Liver (tissue), 8 donors: ENCODE measurements at regions not wholly inside any gene's neighbourhood (a gene's known extent, or its start where the extent isn't known, plus 50 kb on each side); places are given as distances from the start of the nearest gene placed in this dataset.

Experiments
- DNase-seq: peaks from one replicate; pipeline ENCODE4 v3.0.0-alpha.2; 2017; ENCODE audit warnings: low spot score
- H3K27ac ChIP-seq, 2 donors: one replicate each; pipeline ENCODE4 v1.7.0; 2013; ENCODE audit warnings: inconsistent platforms in 2 of 2, low read length in 2 of 2, control low read depth in 1 of 2, low read depth in 1 of 2, mild to moderate bottlenecking in 1 of 2
- H3K27me3 ChIP-seq, 4 donors: one replicate each; pipeline versions ENCODE4 v1.6.1 to v1.7.0; 2013; ENCODE audit warnings: low read length in 3 of 4, inconsistent platforms in 1 of 4, mild to moderate bottlenecking in 1 of 4, moderate library complexity in 1 of 4; ENCODE audit not compliant: control insufficient read depth in 4 of 4, insufficient read depth in 4 of 4
- H3K36me3 ChIP-seq, 4 donors: one replicate each; pipeline versions ENCODE4 v1.6.1 to v1.7.0; 2013; ENCODE audit warnings: low read length in 3 of 4, mild to moderate bottlenecking in 3 of 4, low read depth in 1 of 4, moderate library complexity in 1 of 4; ENCODE audit not compliant: control insufficient read depth in 4 of 4, insufficient read depth in 3 of 4
- H3K4me1 ChIP-seq, 4 donors: one replicate each; pipeline versions ENCODE4 v1.6.1 to v1.7.0; 2013; ENCODE audit warnings: low read length in 3 of 4, mild to moderate bottlenecking in 3 of 4, moderate library complexity in 1 of 4; ENCODE audit not compliant: control insufficient read depth in 4 of 4, insufficient read depth in 4 of 4
- H3K4me3 ChIP-seq, 3 donors: one replicate each; pipeline versions ENCODE4 v1.6.1 to v1.7.0; 2013; ENCODE audit warnings: low read length in 3 of 3, control low read depth in 1 of 3, low read depth in 1 of 3, mild to moderate bottlenecking in 1 of 3
- H3K9ac ChIP-seq, 2 donors: one replicate each; pipeline ENCODE4 v1.7.0; 2013; ENCODE audit warnings: low read length in 2 of 2, mild to moderate bottlenecking in 2 of 2, moderate library complexity in 2 of 2, control low read depth in 1 of 2, low read depth in 1 of 2
- H3K9me3 ChIP-seq, 4 donors: one replicate each; pipeline versions ENCODE4 v1.6.1 to v1.7.0; 2013; ENCODE audit warnings: low read length in 3 of 4; ENCODE audit not compliant: control insufficient read depth in 4 of 4
- EGR1 ChIP-seq, 2 donors: IDR thresholded peaks; 2 replicates each; pipeline ENCODE4 v1.6.1; 2016 to 2018; ENCODE audit warnings: antibody characterized with exemption in 2 of 2, low read depth in 2 of 2
- FOXA2 ChIP-seq: IDR thresholded peaks from 2 replicates; pipeline ENCODE4 v1.6.1; 2016; ENCODE audit warnings: antibody characterized with exemption
- GABPA ChIP-seq, 2 donors: IDR thresholded peaks in 1 of 2; conservative IDR thresholded peaks in 1 of 2; 2 replicates each; pipeline ENCODE4 v1.6.1; 2016; ENCODE audit warnings: antibody characterized with exemption in 2 of 2, mild to moderate bottlenecking in 1 of 2, moderate library complexity in 1 of 2
- HNF4A ChIP-seq, 2 donors: conservative IDR thresholded peaks; 2 replicates each; pipeline ENCODE4 v1.6.1; 2016; ENCODE audit warnings: antibody characterized with exemption in 2 of 2, mild to moderate bottlenecking in 2 of 2
- HNF4G ChIP-seq: IDR thresholded peaks from 2 replicates; pipeline ENCODE4 v1.6.1; 2016; ENCODE audit warnings: antibody characterized with exemption
- NR2F2 ChIP-seq: IDR thresholded peaks from 2 replicates; pipeline ENCODE4 v1.6.1; 2016; ENCODE audit warnings: antibody characterized with exemption
- RAD21 ChIP-seq, 2 donors: IDR thresholded peaks; 2 replicates each; pipeline ENCODE4 v1.6.1; 2016; ENCODE audit warnings: antibody characterized with exemption in 2 of 2, mild to moderate bottlenecking in 2 of 2
- RXRA ChIP-seq, 2 donors: IDR thresholded peaks; 2 replicates each; pipeline ENCODE4 v1.6.1; 2017 to 2018; ENCODE audit warnings: antibody characterized with exemption in 2 of 2, mild to moderate bottlenecking in 1 of 2
- SP1 ChIP-seq: IDR thresholded peaks from 2 replicates; pipeline ENCODE4 v1.6.1; 2018; ENCODE audit warnings: antibody characterized with exemption, mild to moderate bottlenecking
- TAF1 ChIP-seq: conservative IDR thresholded peaks from 2 replicates; pipeline ENCODE4 v1.6.1; 2016; ENCODE audit warnings: antibody characterized with exemption, mild to moderate bottlenecking
- YY1 ChIP-seq: IDR thresholded peaks from 2 replicates; pipeline ENCODE4 v1.6.1; 2016; ENCODE audit warnings: antibody characterized with exemption, mild to moderate bottlenecking
- WGBS: extraction: QIAGEN DNeasy Blood & Tissue Kit; methylation state at CpG from one replicate; pipeline ENCODE4 v1.1.7; 2013; 5-methylcytosine and 5-hydroxymethylcytosine counted together
- TF ChIP-seq, protein P1 (sequence below): fragments of 150-350 bp; IDR thresholded peaks from 2 replicates; pipeline ENCODE4 v1.5.1; 2017; ENCODE audit warnings: improper control_type of control experiment, low read depth, low read length; ENCODE audit not compliant: missing input control
- TF ChIP-seq, protein P2 (sequence below): IDR thresholded peaks from 2 replicates; pipeline ENCODE4 v1.6.1; 2016; ENCODE audit warnings: antibody characterized with exemption
- TF ChIP-seq, protein P3 (sequence below): IDR thresholded peaks from 2 replicates; pipeline ENCODE4 v1.6.1; 2016; ENCODE audit warnings: antibody characterized with exemption, mild to moderate bottlenecking
- TF ChIP-seq, protein P4 (sequence below): IDR thresholded peaks from 2 replicates; pipeline ENCODE4 v1.6.1; 2016; ENCODE audit warnings: antibody characterized with exemption
- TF ChIP-seq, protein P5 (sequence below): IDR thresholded peaks from 2 replicates; pipeline ENCODE4 v1.6.1; 2016; ENCODE audit warnings: antibody characterized with exemption
- donor health status: healthy.
- donor health status: healthy.
- donor health status: healthy.
- donor health status: healthy.
- donor health status: healthy.

DNA sequence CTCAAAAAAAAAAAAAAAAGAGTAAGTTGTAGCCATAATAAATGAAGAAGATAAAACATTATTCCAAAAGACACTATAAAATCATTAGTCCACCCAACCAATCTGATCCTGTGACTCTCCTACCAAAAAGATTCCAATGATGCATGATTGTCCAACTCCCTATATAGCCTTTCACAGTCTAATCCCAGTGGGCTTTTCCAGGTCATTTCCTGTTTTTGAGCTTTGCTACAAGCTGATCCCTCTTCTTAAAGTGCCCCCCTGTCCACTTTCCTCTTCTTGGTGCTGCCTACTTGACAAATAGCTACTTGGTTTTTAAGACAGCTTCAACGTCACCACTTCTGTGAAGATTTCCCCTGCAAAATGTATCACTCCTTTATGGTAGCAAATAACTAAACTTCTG, 88.4 kb downstream of the SEMA4F start:
- WGBS: 80% methylated on average over 1 of the region's 1 CpG
- no peak overlapping the region for H3K4me3 ChIP-seq

DNA sequence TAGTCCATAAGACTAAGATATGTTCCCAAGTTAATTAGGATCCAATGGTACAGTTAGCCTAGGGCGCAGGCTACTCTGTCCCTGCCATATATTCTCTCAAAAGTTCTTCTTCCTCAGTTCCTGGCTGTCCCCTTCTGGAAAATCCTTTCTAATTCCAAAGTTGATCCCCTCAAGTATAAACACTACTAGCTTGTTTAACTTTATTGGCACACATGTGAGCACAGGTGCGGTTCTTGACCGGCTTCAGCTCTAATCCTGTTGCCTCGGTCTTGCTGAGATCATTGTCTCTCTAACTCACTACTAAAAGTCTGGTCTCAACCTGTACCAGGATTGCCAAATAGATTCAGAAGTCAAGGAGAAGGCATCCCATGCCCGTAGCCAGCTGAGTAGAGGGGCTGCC, 89.0 kb downstream of the SEMA4F start:
- Histone ChIP-seq H3K9ac (no peak overlapping the region), H3K4me1 (no peaks in the 10 kb centered on the region), H3K36me3 (no peaks in the 10 kb centered on the region), H3K4me3 (no peak overlapping the region), H3K9me3 (no peaks in the 10 kb centered on the region), H3K27me3 (no peaks in the 10 kb centered on the region), H3K27ac (no peak overlapping the region)
- TF ChIP-seq FOXA2: no peak
- TF ChIP-seq, protein P1, sequence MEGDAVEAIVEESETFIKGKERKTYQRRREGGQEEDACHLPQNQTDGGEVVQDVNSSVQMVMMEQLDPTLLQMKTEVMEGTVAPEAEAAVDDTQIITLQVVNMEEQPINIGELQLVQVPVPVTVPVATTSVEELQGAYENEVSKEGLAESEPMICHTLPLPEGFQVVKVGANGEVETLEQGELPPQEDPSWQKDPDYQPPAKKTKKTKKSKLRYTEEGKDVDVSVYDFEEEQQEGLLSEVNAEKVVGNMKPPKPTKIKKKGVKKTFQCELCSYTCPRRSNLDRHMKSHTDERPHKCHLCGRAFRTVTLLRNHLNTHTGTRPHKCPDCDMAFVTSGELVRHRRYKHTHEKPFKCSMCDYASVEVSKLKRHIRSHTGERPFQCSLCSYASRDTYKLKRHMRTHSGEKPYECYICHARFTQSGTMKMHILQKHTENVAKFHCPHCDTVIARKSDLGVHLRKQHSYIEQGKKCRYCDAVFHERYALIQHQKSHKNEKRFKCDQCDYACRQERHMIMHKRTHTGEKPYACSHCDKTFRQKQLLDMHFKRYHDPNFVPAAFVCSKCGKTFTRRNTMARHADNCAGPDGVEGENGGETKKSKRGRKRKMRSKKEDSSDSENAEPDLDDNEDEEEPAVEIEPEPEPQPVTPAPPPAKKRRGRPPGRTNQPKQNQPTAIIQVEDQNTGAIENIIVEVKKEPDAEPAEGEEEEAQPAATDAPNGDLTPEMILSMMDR: no peak
- WGBS: 75% methylated on average over 5 of the region's 5 CpGs
- DNase-seq: no peak

More for the DNA sequence above, 88.4 kb downstream of the SEMA4F start:
- Histone ChIP-seq H3K4me1 (no peaks in the 10 kb centered on the region), H3K9ac (no peak overlapping the region), H3K9me3 (peaks cover 0 to 1% (median under 1%) of the 10 kb centered on the region in 4 donors), H3K27me3 (no peaks in the 10 kb centered on the region), H3K36me3 (no peaks in the 10 kb centered on the region), H3K27ac (no peak overlapping the region)
- TF ChIP-seq GABPA (IDR thresholded peaks at IDR 0.05 in 1 of 2, conservative IDR thresholded peaks at IDR 0.05 in 1 of 2): no peak
- no peak for DNase-seq

DNA sequence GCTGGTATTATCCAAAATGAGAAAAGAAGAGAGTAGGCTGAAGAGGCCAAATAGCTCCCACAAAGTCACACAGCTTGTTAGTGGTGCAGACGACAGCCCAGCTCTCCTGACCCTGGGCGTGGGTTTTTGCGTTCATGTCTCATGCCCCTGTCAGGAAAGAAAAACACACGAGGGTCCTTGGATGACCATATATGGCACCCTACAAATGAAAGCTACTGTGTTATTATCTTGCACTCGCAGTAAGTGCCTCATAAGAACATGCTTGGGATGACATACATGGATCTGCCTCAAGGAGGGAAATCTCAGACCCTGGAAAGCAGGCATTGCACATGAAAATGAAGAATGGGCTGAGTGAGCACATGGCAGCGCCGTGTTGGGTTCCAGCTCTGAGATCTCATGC, 89.7 kb downstream of the SEMA4F start:
- TF ChIP-seq RXRA (IDR thresholded peaks at IDR 0.05): no peak
- TF ChIP-seq, protein P2, sequence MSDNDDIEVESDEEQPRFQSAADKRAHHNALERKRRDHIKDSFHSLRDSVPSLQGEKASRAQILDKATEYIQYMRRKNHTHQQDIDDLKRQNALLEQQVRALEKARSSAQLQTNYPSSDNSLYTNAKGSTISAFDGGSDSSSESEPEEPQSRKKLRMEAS: no peak
- no peak for TF ChIP-seq GABPA (IDR thresholded peaks at IDR 0.05 in 1 of 2, conservative IDR thresholded peaks at IDR 0.05 in 1 of 2)
- no peak for TF ChIP-seq YY1
- no peak for TF ChIP-seq SP1
- no peak for TF ChIP-seq TAF1
- no peak for TF ChIP-seq NR2F2
- TF ChIP-seq, protein P3, sequence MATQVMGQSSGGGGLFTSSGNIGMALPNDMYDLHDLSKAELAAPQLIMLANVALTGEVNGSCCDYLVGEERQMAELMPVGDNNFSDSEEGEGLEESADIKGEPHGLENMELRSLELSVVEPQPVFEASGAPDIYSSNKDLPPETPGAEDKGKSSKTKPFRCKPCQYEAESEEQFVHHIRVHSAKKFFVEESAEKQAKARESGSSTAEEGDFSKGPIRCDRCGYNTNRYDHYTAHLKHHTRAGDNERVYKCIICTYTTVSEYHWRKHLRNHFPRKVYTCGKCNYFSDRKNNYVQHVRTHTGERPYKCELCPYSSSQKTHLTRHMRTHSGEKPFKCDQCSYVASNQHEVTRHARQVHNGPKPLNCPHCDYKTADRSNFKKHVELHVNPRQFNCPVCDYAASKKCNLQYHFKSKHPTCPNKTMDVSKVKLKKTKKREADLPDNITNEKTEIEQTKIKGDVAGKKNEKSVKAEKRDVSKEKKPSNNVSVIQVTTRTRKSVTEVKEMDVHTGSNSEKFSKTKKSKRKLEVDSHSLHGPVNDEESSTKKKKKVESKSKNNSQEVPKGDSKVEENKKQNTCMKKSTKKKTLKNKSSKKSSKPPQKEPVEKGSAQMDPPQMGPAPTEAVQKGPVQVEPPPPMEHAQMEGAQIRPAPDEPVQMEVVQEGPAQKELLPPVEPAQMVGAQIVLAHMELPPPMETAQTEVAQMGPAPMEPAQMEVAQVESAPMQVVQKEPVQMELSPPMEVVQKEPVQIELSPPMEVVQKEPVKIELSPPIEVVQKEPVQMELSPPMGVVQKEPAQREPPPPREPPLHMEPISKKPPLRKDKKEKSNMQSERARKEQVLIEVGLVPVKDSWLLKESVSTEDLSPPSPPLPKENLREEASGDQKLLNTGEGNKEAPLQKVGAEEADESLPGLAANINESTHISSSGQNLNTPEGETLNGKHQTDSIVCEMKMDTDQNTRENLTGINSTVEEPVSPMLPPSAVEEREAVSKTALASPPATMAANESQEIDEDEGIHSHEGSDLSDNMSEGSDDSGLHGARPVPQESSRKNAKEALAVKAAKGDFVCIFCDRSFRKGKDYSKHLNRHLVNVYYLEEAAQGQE: no peak
- TF ChIP-seq HNF4A (conservative IDR thresholded peaks at IDR 0.05): no peak
- TF ChIP-seq, protein P4, sequence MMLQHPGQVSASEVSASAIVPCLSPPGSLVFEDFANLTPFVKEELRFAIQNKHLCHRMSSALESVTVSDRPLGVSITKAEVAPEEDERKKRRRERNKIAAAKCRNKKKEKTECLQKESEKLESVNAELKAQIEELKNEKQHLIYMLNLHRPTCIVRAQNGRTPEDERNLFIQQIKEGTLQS: no peak
- TF ChIP-seq, protein P5, sequence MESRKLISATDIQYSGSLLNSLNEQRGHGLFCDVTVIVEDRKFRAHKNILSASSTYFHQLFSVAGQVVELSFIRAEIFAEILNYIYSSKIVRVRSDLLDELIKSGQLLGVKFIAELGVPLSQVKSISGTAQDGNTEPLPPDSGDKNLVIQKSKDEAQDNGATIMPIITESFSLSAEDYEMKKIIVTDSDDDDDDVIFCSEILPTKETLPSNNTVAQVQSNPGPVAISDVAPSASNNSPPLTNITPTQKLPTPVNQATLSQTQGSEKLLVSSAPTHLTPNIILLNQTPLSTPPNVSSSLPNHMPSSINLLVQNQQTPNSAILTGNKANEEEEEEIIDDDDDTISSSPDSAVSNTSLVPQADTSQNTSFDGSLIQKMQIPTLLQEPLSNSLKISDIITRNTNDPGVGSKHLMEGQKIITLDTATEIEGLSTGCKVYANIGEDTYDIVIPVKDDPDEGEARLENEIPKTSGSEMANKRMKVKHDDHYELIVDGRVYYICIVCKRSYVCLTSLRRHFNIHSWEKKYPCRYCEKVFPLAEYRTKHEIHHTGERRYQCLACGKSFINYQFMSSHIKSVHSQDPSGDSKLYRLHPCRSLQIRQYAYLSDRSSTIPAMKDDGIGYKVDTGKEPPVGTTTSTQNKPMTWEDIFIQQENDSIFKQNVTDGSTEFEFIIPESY: no peak
- TF ChIP-seq EGR1 (IDR thresholded peaks at IDR 0.05; ENCODE audit: low read depth in 2 of 2): no peak
- TF ChIP-seq HNF4G: no peak
- TF ChIP-seq RAD21 (IDR thresholded peaks at IDR 0.05): no peak
- no peaks in the 10 kb centered on the region for H3K4me1 ChIP-seq
- H3K27ac ChIP-seq: no peak overlapping the region
- WGBS: 82% methylated on average over 7 of the region's 7 CpGs
- no peak for DNase-seq
- H3K27me3 ChIP-seq: no peaks in the 10 kb centered on the region
- no peak overlapping the region for H3K4me3 ChIP-seq
- H3K9ac ChIP-seq: no peak overlapping the region
- H3K9me3 ChIP-seq: no peaks in the 10 kb centered on the region
- H3K36me3 ChIP-seq: no peaks in the 10 kb centered on the region
